OCI-LY3 (cell line): ENCODE measurements at regions not wholly inside any gene's neighbourhood (a gene's known extent, or its start where the extent isn't known, plus 50 kb on each side); places are given as distances from the start of the nearest gene placed in this dataset.
"Not testable (repeated sequence)": the region's sequence is repeated elsewhere in the genome, so short reads cannot be mapped to it uniquely, and the experiment has no call there.

ENCODE experiments used
- EZH2phosphoT487 ChIP-seq: fragments of 200-600 bp; shearing (Covaris generic); IDR thresholded peaks from 2 replicates; pipeline ENCODE4 v1.6.1; 2018; ENCODE audit warnings: antibody characterized with exemption, mixed run types, low read depth
- TF ChIP-seq, protein P1 (sequence below): fragments of 200-600, 300-600 bp; sonication (generic); IDR thresholded peaks from 2 replicates; pipeline ENCODE4 v1.5.1; 2014; ENCODE audit warnings: antibody characterized with exemption, low read length, low read depth

DNA sequence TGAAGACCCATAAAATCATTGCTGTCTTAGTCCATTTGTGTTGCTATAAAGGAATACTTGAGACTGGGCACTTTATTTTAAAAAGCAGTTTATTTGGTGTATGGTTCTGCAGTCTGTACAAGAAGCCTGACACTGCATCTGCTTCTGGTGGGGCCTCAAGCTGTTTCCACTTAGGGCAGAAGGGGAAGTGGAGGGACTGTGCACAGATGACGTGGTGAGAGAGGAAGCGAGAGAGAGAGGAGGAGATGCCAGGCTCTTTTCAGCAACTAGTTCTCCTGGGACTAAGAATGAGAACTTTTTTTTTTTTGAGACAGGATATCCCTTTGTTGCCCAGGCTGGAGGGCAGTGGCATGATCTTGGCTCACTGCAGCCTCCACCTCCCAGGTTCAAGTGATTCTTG lies 171.9 kb downstream of the NPIPA7 start:
- TF ChIP-seq, protein P1, sequence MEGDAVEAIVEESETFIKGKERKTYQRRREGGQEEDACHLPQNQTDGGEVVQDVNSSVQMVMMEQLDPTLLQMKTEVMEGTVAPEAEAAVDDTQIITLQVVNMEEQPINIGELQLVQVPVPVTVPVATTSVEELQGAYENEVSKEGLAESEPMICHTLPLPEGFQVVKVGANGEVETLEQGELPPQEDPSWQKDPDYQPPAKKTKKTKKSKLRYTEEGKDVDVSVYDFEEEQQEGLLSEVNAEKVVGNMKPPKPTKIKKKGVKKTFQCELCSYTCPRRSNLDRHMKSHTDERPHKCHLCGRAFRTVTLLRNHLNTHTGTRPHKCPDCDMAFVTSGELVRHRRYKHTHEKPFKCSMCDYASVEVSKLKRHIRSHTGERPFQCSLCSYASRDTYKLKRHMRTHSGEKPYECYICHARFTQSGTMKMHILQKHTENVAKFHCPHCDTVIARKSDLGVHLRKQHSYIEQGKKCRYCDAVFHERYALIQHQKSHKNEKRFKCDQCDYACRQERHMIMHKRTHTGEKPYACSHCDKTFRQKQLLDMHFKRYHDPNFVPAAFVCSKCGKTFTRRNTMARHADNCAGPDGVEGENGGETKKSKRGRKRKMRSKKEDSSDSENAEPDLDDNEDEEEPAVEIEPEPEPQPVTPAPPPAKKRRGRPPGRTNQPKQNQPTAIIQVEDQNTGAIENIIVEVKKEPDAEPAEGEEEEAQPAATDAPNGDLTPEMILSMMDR = not testable (repeated sequence)
- TF ChIP-seq EZH2phosphoT487 = not testable (repeated sequence)
